ENCODE measurements at regions not wholly inside any gene's neighbourhood (a gene's known extent, or its start where the extent isn't known, plus 50 kb on each side); places are given as distances from the start of the nearest gene placed in this dataset.

DNA sequence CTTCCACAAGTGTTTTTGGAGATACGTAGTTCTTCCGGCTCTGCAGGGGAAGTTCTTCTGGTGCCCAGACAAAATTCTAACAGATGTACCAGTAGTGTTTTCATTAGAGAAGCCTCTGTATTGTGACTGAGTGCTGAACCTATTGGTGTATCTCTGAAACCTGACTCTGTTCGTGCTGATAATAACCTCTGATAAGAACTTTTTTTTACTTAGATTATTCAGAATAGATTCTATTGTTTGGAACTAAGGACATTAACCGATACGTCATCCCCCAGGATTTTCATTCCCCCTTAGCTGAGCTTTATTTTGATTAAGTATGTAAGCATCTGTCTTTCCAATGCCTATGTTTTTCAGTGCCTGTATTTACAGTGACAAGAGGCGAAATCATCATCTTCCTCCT lies 362.9 kb downstream of the PDGFC start:
- TF ChIP-seq, protein P1, sequence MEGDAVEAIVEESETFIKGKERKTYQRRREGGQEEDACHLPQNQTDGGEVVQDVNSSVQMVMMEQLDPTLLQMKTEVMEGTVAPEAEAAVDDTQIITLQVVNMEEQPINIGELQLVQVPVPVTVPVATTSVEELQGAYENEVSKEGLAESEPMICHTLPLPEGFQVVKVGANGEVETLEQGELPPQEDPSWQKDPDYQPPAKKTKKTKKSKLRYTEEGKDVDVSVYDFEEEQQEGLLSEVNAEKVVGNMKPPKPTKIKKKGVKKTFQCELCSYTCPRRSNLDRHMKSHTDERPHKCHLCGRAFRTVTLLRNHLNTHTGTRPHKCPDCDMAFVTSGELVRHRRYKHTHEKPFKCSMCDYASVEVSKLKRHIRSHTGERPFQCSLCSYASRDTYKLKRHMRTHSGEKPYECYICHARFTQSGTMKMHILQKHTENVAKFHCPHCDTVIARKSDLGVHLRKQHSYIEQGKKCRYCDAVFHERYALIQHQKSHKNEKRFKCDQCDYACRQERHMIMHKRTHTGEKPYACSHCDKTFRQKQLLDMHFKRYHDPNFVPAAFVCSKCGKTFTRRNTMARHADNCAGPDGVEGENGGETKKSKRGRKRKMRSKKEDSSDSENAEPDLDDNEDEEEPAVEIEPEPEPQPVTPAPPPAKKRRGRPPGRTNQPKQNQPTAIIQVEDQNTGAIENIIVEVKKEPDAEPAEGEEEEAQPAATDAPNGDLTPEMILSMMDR (conservative IDR thresholded peaks at IDR 0.05; ENCODE audit: low read length): no peak
- TF ChIP-seq EZH2phosphoT487 (IDR thresholded peaks at IDR 0.05; ENCODE audit: borderline replicate concordance, low read depth, low read length): no peak

Measured in OCI-LY7 (cell line).